Transverse colon (tissue), 4 donors: ENCODE measurements at regions not wholly inside any gene's neighbourhood (a gene's known extent, or its start where the extent isn't known, plus 50 kb on each side); places are given as distances from the start of the nearest gene placed in this dataset.

Source experiments
- DNase-seq: peaks from one replicate; pipeline ENCODE4 v3.0.0-alpha.2; 2019
- H3K27ac ChIP-seq, 4 donors: fragments of 200-600 bp; sonication (generic); 2 replicates each; pipeline ENCODE4 v1.5.1; 2016 to 2018; ENCODE audit warnings: inconsistent platforms in 4 of 4
- H3K27me3 ChIP-seq: fragments of 200-600 bp; sonication (generic); 2 replicates; pipeline ENCODE4 v1.5.1; 2017; ENCODE audit warnings: inconsistent platforms
- H3K36me3 ChIP-seq, 4 donors: fragments of 200-600 bp; sonication (generic); 2 replicates each; pipeline ENCODE4 v1.5.1; 2017 to 2019; ENCODE audit warnings: inconsistent platforms in 4 of 4
- H3K4me1 ChIP-seq, 4 donors: fragments of 200-600 bp; sonication (generic); 2 replicates each; pipeline ENCODE4 v1.5.1; 2017 to 2020; ENCODE audit warnings: inconsistent platforms in 4 of 4
- H3K4me3 ChIP-seq, 4 donors: fragments of 200-600 bp; sonication (generic); 1 replicate in 1 of 4; 2 replicates in 3 of 4; pipeline versions ENCODE4 v1.5.1 to v1.6.1; 2017 to 2019; ENCODE audit warnings: inconsistent platforms in 4 of 4
- H3K9me3 ChIP-seq, 2 donors: fragments of 200-600 bp; sonication (generic); 2 replicates each; pipeline ENCODE4 v1.5.1; 2017 to 2019; ENCODE audit warnings: inconsistent platforms in 2 of 2
- EP300 ChIP-seq: sonication (generic); formaldehyde crosslinking; IDR thresholded peaks from one replicate; pipeline ENCODE4 v1.6.1; 2017; ENCODE audit warnings: antibody characterized with exemption, low read depth
- POLR2A ChIP-seq: fragments of 450-650 bp; IDR thresholded peaks from one replicate; pipeline ENCODE4 v1.6.1; 2016; ENCODE audit warnings: antibody characterized with exemption, mild to moderate bottlenecking, moderate library complexity
- POLR2AphosphoS5 ChIP-seq, 3 donors: sonication (generic); formaldehyde crosslinking; IDR thresholded peaks; one replicate each; pipeline ENCODE4 v1.6.1; 2016; ENCODE audit warnings: antibody characterized with exemption in 3 of 3
- WGBS, 2 donors: methylation state at CpG; one replicate each; pipeline ENCODE4 v1.1.5; 2018; ENCODE audit warnings: low coverage in 1 of 2; 5-methylcytosine and 5-hydroxymethylcytosine counted together
- in situ Hi-C, 4 donors: fragments of 200-750 bp; cut with MboI; loops; one replicate each; pipeline versions ENCODE4 v1.15.0 to v1.15.1; 2017; ENCODE audit warnings: low sequenced_read_pairs in 3 of 4, low pct_ligation_motif_present in 1 of 4, low pct_unique_long_range_greater_than_20kb in 1 of 4
- intact Hi-C: fragments of 100-400 bp; cut with DNase I; formaldehyde crosslinking; loops from one replicate; pipeline ENCODE4 v1.15.1; 2023; ENCODE audit warnings: low total_unique reads
- TF ChIP-seq, protein P1 (sequence below), 5 experiments: fragments of 200-600 bp in 3 of 5; fragments of 450-650 bp in 2 of 5; sonication (generic) in 3 of 5; IDR thresholded peaks; 1 replicate in 2 of 5; 2 replicates in 3 of 5; pipeline ENCODE4 v1.5.1; 2016 to 2017; ENCODE audit warnings: antibody characterized with exemption in 5 of 5, inconsistent platforms in 3 of 5, mild to moderate bottlenecking in 2 of 5, moderate library complexity in 1 of 5

DNA sequence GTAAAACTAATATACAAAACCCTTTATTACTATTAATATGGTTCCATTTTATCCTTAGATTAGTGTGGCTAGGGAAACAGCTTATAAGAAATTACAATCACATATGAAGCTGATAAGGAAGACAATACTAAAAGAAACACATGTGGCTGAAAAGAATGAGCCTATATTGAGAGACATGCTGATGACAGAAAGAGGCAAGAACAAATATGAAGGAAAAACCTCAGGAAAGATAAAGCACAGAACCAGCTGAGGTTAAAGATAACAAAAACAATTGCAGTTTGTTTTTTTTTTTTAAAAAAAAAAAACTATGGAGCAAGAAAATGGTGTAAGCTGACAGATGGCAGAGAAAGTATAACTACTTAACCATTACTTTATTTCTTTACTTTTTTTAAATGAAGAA is 69.2 kb upstream of the OSBPL8 start:
- in situ Hi-C loops (loop anchor here in 1 of 4 donors (10.0 kb wide), 1 partner anchor 166 kb away; no protein-coding TSS in a partner anchor), intact Hi-C loops (no loop called here)
- Histone ChIP-seq H3K36me3 (no peaks in the 10 kb centered on the region), H3K27me3 (no peaks in the 10 kb centered on the region), H3K9me3 (no peaks in the 10 kb centered on the region), H3K27ac (no peak overlapping the region), H3K4me3 (no peak overlapping the region), H3K4me1 (peaks cover 0 to 27% (median 8%) of the 10 kb centered on the region in 4 donors)
- no peak for TF ChIP-seq EP300
- no peak for TF ChIP-seq POLR2A
- DNase-seq = no peak

DNA sequence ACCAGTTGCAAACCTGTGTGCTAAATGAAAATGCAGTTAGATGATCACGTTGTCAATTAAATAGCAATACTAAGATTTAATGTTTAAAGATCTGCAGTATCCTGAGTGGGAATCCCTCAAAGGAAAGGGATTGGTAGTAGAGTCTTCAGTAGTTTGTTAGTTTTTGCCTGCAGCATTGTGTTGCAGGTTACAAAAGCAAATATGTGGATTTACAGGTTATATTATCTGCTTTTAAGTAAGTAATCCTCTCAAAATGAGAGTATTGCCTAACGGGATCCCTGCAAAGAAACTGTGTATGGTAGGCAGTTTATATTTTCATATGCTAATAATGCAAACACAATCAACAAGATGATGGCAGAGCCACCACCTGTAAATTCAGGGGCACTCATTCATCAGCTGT is 72.2 kb upstream of the OSBPL8 start:
- Histone ChIP-seq H3K9me3 (no peaks in the 10 kb centered on the region), H3K36me3 (no peaks in the 10 kb centered on the region), H3K4me1 (peaks cover 0 to 22% (median 8%) of the 10 kb centered on the region in 4 donors), H3K27me3 (no peaks in the 10 kb centered on the region), H3K4me3 (no peak overlapping the region), H3K27ac (no peak overlapping the region)
- TF ChIP-seq POLR2AphosphoS5 (IDR thresholded peaks at IDR 0.05) (no peak), POLR2A (no peak), EP300 (no peak)
- TF ChIP-seq, protein P1, sequence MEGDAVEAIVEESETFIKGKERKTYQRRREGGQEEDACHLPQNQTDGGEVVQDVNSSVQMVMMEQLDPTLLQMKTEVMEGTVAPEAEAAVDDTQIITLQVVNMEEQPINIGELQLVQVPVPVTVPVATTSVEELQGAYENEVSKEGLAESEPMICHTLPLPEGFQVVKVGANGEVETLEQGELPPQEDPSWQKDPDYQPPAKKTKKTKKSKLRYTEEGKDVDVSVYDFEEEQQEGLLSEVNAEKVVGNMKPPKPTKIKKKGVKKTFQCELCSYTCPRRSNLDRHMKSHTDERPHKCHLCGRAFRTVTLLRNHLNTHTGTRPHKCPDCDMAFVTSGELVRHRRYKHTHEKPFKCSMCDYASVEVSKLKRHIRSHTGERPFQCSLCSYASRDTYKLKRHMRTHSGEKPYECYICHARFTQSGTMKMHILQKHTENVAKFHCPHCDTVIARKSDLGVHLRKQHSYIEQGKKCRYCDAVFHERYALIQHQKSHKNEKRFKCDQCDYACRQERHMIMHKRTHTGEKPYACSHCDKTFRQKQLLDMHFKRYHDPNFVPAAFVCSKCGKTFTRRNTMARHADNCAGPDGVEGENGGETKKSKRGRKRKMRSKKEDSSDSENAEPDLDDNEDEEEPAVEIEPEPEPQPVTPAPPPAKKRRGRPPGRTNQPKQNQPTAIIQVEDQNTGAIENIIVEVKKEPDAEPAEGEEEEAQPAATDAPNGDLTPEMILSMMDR (IDR thresholded peaks at IDR 0.05) = no peak
- in situ Hi-C loops (no loop called here), intact Hi-C loops (no loop called here)
- 41 to 71% methylated on average over 2 of the region's 2 CpGs for WGBS, 2 donors
- no peak for DNase-seq

DNA sequence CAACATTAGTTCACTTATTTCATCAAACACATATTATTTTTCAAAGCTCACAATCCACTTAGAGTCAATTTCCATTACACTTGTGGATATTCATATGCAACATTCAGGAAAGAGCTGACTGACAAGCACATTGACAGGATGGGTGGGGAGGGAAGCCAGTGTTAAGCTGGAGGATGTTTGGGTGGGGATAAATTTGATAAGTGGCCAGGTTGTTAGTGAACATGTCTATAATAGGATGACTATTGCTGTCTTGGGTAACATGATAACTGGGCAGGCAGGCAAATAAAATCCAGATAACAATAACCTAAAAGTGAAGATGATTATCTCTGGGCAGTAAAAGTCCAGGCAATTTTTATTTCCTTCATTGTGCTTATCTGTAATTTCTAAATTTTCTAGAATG is 73.8 kb upstream of the OSBPL8 start:
- Histone ChIP-seq H3K4me1 (peaks cover 0 to 22% (median 8%) of the 10 kb centered on the region in 4 donors), H3K27me3 (no peaks in the 10 kb centered on the region), H3K9me3 (no peaks in the 10 kb centered on the region), H3K36me3 (no peaks in the 10 kb centered on the region), H3K27ac (no peak overlapping the region), H3K4me3 (no peak overlapping the region)
- DNase-seq = no peak
- TF ChIP-seq POLR2A (no peak), POLR2AphosphoS5 (IDR thresholded peaks at IDR 0.05) (no peak), EP300 (no peak)
- TF ChIP-seq, protein P1 (IDR thresholded peaks at IDR 0.05) = no peak
- intact Hi-C loops (no loop called here), in situ Hi-C loops (no loop called here)

DNA sequence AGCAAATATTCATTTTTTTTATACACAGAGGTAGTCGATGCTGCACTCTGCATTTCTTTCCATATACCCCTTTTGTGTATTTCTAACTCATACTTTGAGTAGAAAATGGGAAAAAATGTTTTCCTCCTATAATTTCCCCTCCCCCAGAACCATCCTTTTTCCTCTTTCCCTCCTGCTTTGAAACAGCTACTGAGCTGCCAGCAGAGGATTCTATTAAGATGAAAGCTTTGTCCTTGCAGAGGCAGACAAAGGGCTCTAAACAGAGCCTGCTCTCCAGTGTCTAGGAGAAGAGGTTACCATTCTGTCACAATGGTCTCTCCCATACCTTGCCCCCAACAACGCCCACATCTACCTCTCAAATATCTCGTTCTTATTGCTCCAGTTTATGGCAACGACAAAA is 74.6 kb upstream of the OSBPL8 start:
- intact Hi-C loops (no loop called here), in situ Hi-C loops (no loop called here)
- no peak for DNase-seq
- TF ChIP-seq POLR2AphosphoS5 (IDR thresholded peaks at IDR 0.05) = no peak
- no peak for TF ChIP-seq POLR2A
- TF ChIP-seq EP300 = no peak
- 74 to 85% methylated on average over 4 of the region's 4 CpGs for WGBS, 2 donors
- no peaks in the 10 kb centered on the region for H3K9me3 ChIP-seq
- no peak overlapping the region for H3K27ac ChIP-seq
- no peak overlapping the region for H3K4me3 ChIP-seq
- peaks cover 0 to 22% (median 8%) of the 10 kb centered on the region in 4 donors for H3K4me1 ChIP-seq
- H3K36me3 ChIP-seq = no peaks in the 10 kb centered on the region
- no peaks in the 10 kb centered on the region for H3K27me3 ChIP-seq

DNA sequence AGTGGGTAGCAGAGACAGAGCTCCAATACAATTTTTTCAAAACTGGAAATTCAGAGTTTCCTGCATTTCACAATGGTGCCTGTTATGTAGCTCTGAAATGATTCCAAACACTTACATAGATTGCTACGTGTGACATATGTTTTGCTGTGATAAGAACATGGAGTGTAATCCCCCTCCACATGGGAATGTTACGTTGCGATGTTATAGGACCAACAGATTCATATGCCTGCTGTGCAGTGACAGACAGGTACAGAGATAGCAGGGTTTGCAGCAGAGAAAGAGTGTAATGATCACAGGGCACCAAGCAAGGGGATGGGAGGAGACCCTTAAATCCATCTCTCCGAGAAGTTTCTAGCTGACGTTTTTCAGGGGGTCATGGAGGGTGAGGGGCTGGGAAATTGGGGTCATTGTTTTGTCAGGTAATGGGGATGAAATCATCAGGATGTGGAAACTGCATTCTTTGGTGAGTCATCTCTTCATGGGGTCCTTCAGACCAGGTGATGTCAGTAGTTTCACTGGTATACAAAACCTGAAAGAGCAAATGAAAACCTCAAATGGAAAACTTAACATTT is 76.6 kb upstream of the OSBPL8 start:
- Histone ChIP-seq H3K27ac (no peak overlapping the region), H3K27me3 (no peaks in the 10 kb centered on the region), H3K4me1 (peaks cover 0 to 6% (median 0%) of the 10 kb centered on the region in 4 donors), H3K9me3 (no peaks in the 10 kb centered on the region), H3K36me3 (no peaks in the 10 kb centered on the region), H3K4me3 (no peak overlapping the region)
- 84 to 100% methylated on average over 1 to 5 of the region's 5 CpGs for WGBS, 2 donors
- no peak for DNase-seq
- intact Hi-C loops (no loop called here), in situ Hi-C loops (no loop called here)
- TF ChIP-seq, protein P1 (IDR thresholded peaks at IDR 0.05) = no peak
- TF ChIP-seq POLR2A = no peak
- no peak for TF ChIP-seq POLR2AphosphoS5 (IDR thresholded peaks at IDR 0.05)
- TF ChIP-seq EP300 = no peak
